Mesenchymal stem cell (in vitro differentiated cells and primary cell): ENCODE measurements at regions not wholly inside any gene's neighbourhood (a gene's known extent, or its start where the extent isn't known, plus 50 kb on each side); places are given as distances from the start of the nearest gene placed in this dataset.
"Not testable (repeated sequence)": the region's sequence is repeated elsewhere in the genome, so short reads cannot be mapped to it uniquely, and the experiment has no call there.

Experiments
- DNase-seq: peaks from one replicate; pipeline ENCODE4 v3.0.0-alpha.2; 2013
- H2AFZ ChIP-seq: one replicate; pipeline ENCODE4 v1.6.1; 2013; ENCODE audit warnings: low read depth, mild to moderate bottlenecking, control low read depth, inconsistent platforms, low read length, moderate library complexity
- H2AK5ac ChIP-seq: 2 replicates; pipeline ENCODE4 v1.6.1; 2013; ENCODE audit warnings: low read length, moderate library complexity, mild to moderate bottlenecking, inconsistent platforms; ENCODE audit not compliant: severe bottlenecking
- H2BK120ac ChIP-seq: one replicate; pipeline ENCODE4 v1.6.1; 2013; ENCODE audit warnings: low read depth, mild to moderate bottlenecking, inconsistent platforms, low read length, moderate library complexity
- H2BK12ac ChIP-seq, 2 experiments: one replicate each; pipeline ENCODE4 v1.6.1; 2013; ENCODE audit warnings: inconsistent platforms in 2 of 2, low read length in 2 of 2, mild to moderate bottlenecking in 2 of 2, moderate library complexity in 2 of 2, control low read depth in 1 of 2
- H2BK15ac ChIP-seq: one replicate; pipeline ENCODE4 v1.6.1; 2013; ENCODE audit warnings: mild to moderate bottlenecking, low read depth, inconsistent platforms; ENCODE audit not compliant: poor library complexity, severe bottlenecking
- H2BK5ac ChIP-seq: 2 replicates; pipeline ENCODE4 v1.6.1; 2013; ENCODE audit warnings: low read depth, mild to moderate bottlenecking, low read length, control low read depth, inconsistent platforms; ENCODE audit not compliant: poor library complexity, severe bottlenecking
- H3K14ac ChIP-seq, 2 experiments: one replicate each; pipeline ENCODE4 v1.6.1; 2013; ENCODE audit warnings: inconsistent platforms in 2 of 2, low read length in 2 of 2, control low read depth in 1 of 2, mild to moderate bottlenecking in 1 of 2, moderate library complexity in 1 of 2
- H3K18ac ChIP-seq, 2 experiments: one replicate each; pipeline ENCODE4 v1.6.1; 2013; ENCODE audit warnings: inconsistent platforms in 2 of 2, low read length in 2 of 2, control low read depth in 1 of 2, low read depth in 1 of 2, mild to moderate bottlenecking in 1 of 2
- H3K23ac ChIP-seq, 2 experiments: one replicate each; pipeline ENCODE4 v1.6.1; 2013; ENCODE audit warnings: inconsistent platforms in 2 of 2, low read length in 2 of 2, mild to moderate bottlenecking in 2 of 2, moderate library complexity in 2 of 2, control low read depth in 1 of 2
- H3K27ac ChIP-seq: 2 replicates; pipeline ENCODE4 v1.5.1; 2013; ENCODE audit warnings: mild to moderate bottlenecking, moderate library complexity, low read length, control low read depth, inconsistent platforms; ENCODE audit not compliant: poor library complexity, severe bottlenecking
- H3K27me3 ChIP-seq, 2 experiments: 2 replicates each; pipeline versions ENCODE4 v1.6.1 to v1.7.0; 2013; ENCODE audit warnings: low read length in 2 of 2, mild to moderate bottlenecking in 2 of 2, moderate library complexity in 2 of 2, control low read depth in 1 of 2, inconsistent platforms in 1 of 2; ENCODE audit not compliant: control insufficient read depth in 1 of 2, insufficient read depth in 1 of 2
- H3K36me3 ChIP-seq, 2 experiments: 2 replicates each; pipeline versions ENCODE4 v1.6.1 to v1.7.0; 2013; ENCODE audit warnings: low read length in 2 of 2, control low read depth in 1 of 2, inconsistent platforms in 1 of 2, low read depth in 1 of 2, mild to moderate bottlenecking in 1 of 2; ENCODE audit not compliant: insufficient read depth in 2 of 2, control insufficient read depth in 1 of 2
- H3K4ac ChIP-seq, 2 experiments: one replicate each; pipeline ENCODE4 v1.6.1; 2013; ENCODE audit warnings: inconsistent platforms in 2 of 2, low read length in 2 of 2, mild to moderate bottlenecking in 2 of 2, moderate library complexity in 2 of 2, control low read depth in 1 of 2, low read depth in 1 of 2
- H3K4me1 ChIP-seq: 2 replicates; pipeline ENCODE4 v1.6.1; 2013; ENCODE audit warnings: low read depth, low read length, control low read depth; ENCODE audit not compliant: control insufficient read depth, insufficient read depth
- H3K4me2 ChIP-seq: 2 replicates; pipeline ENCODE4 v1.6.1; 2013; ENCODE audit warnings: low read length, mild to moderate bottlenecking, inconsistent platforms; ENCODE audit not compliant: poor library complexity, severe bottlenecking
- H3K4me3 ChIP-seq, 2 experiments: 2 replicates each; pipeline versions ENCODE4 v1.5.1 to v1.7.0; 2013; ENCODE audit warnings: low read length in 2 of 2, mild to moderate bottlenecking in 2 of 2, control low read depth in 1 of 2, low read depth in 1 of 2; ENCODE audit not compliant: insufficient read depth in 1 of 2
- H3K79me1 ChIP-seq: replicated peaks from 2 replicates; pipeline ENCODE4 v1.6.1; 2013; ENCODE audit warnings: mild to moderate bottlenecking, control low read depth, low read length, inconsistent platforms; ENCODE audit not compliant: poor library complexity, severe bottlenecking
- H3K9ac ChIP-seq: 2 replicates; pipeline ENCODE4 v1.7.0; 2013; ENCODE audit warnings: mild to moderate bottlenecking, low read length, moderate library complexity
- H3K9me3 ChIP-seq: 2 replicates; pipeline ENCODE4 v1.7.0; 2013; ENCODE audit warnings: mild to moderate bottlenecking, low read length; ENCODE audit not compliant: control insufficient read depth
- H4K8ac ChIP-seq: one replicate; pipeline ENCODE4 v1.6.1; 2013; ENCODE audit warnings: inconsistent platforms, mild to moderate bottlenecking, low read length, moderate library complexity
- H4K91ac ChIP-seq: one replicate; pipeline ENCODE4 v1.6.1; 2013; ENCODE audit warnings: mild to moderate bottlenecking, low read length, inconsistent platforms
- WGBS: methylation state at CpG from one replicate; pipeline ENCODE4 v1.1.7; 2013; ENCODE audit warnings: mixed read lengths; 5-methylcytosine and 5-hydroxymethylcytosine counted together

GRCh38 chr2:116162395-116162794 lies 1652.1 kb upstream of the DDX18 start:
- Histone ChIP-seq H3K4me1 (no peaks in the 10 kb centered on the region), H3K18ac (no peak overlapping the region), H3K9ac (no peak overlapping the region), H3K23ac (no peak overlapping the region), H2BK15ac (no peak overlapping the region), H3K9me3 (peaks cover 37% of the 10 kb centered on the region), H2BK5ac (no peak overlapping the region), H4K8ac (no peak overlapping the region), H3K36me3 (no peaks in the 10 kb centered on the region), H2AFZ (no peak overlapping the region), H4K91ac (no peak overlapping the region), H2BK12ac (no peak overlapping the region), H3K79me1 (no peaks in the 10 kb centered on the region), H3K27me3 (no peaks in the 10 kb centered on the region), H3K4ac (no peak overlapping the region), H2AK5ac (no peak overlapping the region), H3K4me2 (no peak overlapping the region), H3K14ac (no peak overlapping the region), H3K27ac (no peak overlapping the region), H2BK120ac (no peak overlapping the region), H3K4me3 (no peak overlapping the region)
- no peak for DNase-seq
- WGBS, result 90% methylated on average over 2 of the region's 2 CpGs

- no peak overlapping the region for H2BK120ac ChIP-seq
- H2BK5ac ChIP-seq, result no peak overlapping the region
- H3K23ac ChIP-seq, result no peak overlapping the region
- H3K27me3 ChIP-seq, result no peaks in the 10 kb centered on the region
- no peaks in the 10 kb centered on the region for H3K79me1 ChIP-seq
- no peaks in the 10 kb centered on the region for H3K4me1 ChIP-seq
- no peak overlapping the region for H3K14ac ChIP-seq
- no peak overlapping the region for H2AFZ ChIP-seq
- H2BK15ac ChIP-seq, result no peak overlapping the region
- no peak for DNase-seq
- no peak overlapping the region for H2AK5ac ChIP-seq
- no peak overlapping the region for H3K4me2 ChIP-seq
- no peaks in the 10 kb centered on the region for H3K36me3 ChIP-seq
- no peak overlapping the region for H3K4me3 ChIP-seq
- no peak overlapping the region for H3K9ac ChIP-seq
- H4K8ac ChIP-seq, result no peak overlapping the region
- H4K91ac ChIP-seq, result no peak overlapping the region
- H2BK12ac ChIP-seq, result no peak overlapping the region
- H3K27ac ChIP-seq, result no peak overlapping the region
- no peak overlapping the region for H3K4ac ChIP-seq
- H3K9me3 ChIP-seq, result peaks cover 26% of the 10 kb centered on the region
- no peak overlapping the region for H3K18ac ChIP-seq
These were observed 1647.4 kb upstream of the DDX18 start for GRCh38 chr2:116167107-116167506.

GRCh38 chr2:116180072-116180471 lies 1634.4 kb upstream of the DDX18 start:
- Histone ChIP-seq H3K4me1 (no peaks in the 10 kb centered on the region), H3K27ac (no peak overlapping the region), H3K23ac (no peak overlapping the region), H3K9ac (no peak overlapping the region), H2BK120ac (no peak overlapping the region), H3K14ac (no peak overlapping the region), H3K27me3 (no peaks in the 10 kb centered on the region), H3K4me3 (no peak overlapping the region), H4K91ac (no peak overlapping the region), H2BK15ac (no peak overlapping the region), H3K4me2 (no peak overlapping the region), H2BK12ac (no peak overlapping the region), H2AFZ (no peak overlapping the region), H4K8ac (no peak overlapping the region), H3K36me3 (no peaks in the 10 kb centered on the region), H3K79me1 (no peaks in the 10 kb centered on the region), H2BK5ac (no peak overlapping the region), H3K4ac (no peak overlapping the region), H2AK5ac (no peak overlapping the region), H3K18ac (no peak overlapping the region), H3K9me3 (peaks cover 27% of the 10 kb centered on the region)
- 40% methylated on average over 2 of the region's 3 CpGs for WGBS
- no peak for DNase-seq

- not testable (repeated sequence) for H3K23ac ChIP-seq, H3K36me3 ChIP-seq, H2BK15ac ChIP-seq, H3K4me3 ChIP-seq, H2AFZ ChIP-seq, H3K79me1 ChIP-seq, H3K27me3 ChIP-seq, H2BK12ac ChIP-seq, H2AK5ac ChIP-seq, H3K4ac ChIP-seq, DNase-seq, H4K8ac ChIP-seq, H3K4me1 ChIP-seq, H3K4me2 ChIP-seq, H3K18ac ChIP-seq, H4K91ac ChIP-seq, H3K27ac ChIP-seq, H3K14ac ChIP-seq, H3K9ac ChIP-seq, H2BK5ac ChIP-seq, H2BK120ac ChIP-seq
- WGBS, result 50% methylated on average over 1 of the region's 2 CpGs
- H3K9me3 ChIP-seq, result peaks cover 17% of the 10 kb centered on the region
These were observed 1623.8 kb upstream of the DDX18 start for GRCh38 chr2:116190684-116191083.
